22Rv1 (cell line): ENCODE measurements at regions not wholly inside any gene's neighbourhood (a gene's known extent, or its start where the extent isn't known, plus 50 kb on each side); places are given as distances from the start of the nearest gene placed in this dataset.

ENCODE experiments used
- CTCF ChIP-seq: fragments of 450-650 bp; IDR thresholded peaks from 2 replicates; pipeline ENCODE4 v1.5.1; 2017; ENCODE audit warnings: mild to moderate bottlenecking
- ZFX ChIP-seq: fragments of 450-650 bp; IDR thresholded peaks from 2 replicates; pipeline ENCODE4 v1.6.1; 2017; ENCODE audit warnings: antibody characterized with exemption, borderline replicate concordance

- TF ChIP-seq CTCF (no peak), ZFX (no peak)
Observed at GRCh38 chr11:134915881-134916280, 503.8 kb upstream of the B3GAT1 start.
